Neural progenitor cell (in vitro differentiated cells): ENCODE measurements at regions not wholly inside any gene's neighbourhood (a gene's known extent, or its start where the extent isn't known, plus 50 kb on each side); places are given as distances from the start of the nearest gene placed in this dataset.

Experiments used
- DNase-seq: peaks from one replicate; pipeline ENCODE4 v3.0.0-alpha.2; 2016; ENCODE audit warnings: low spot score
- H2AFZ ChIP-seq: fragments of 200-600 bp; sonication (generic); replicated peaks from 2 replicates; pipeline ENCODE4 v1.6.1; 2016; ENCODE audit warnings: antibody characterized with exemption
- H3F3A ChIP-seq: fragments of 200-600 bp; sonication (generic); 2 replicates; pipeline ENCODE4 v1.6.1; 2016; ENCODE audit warnings: antibody characterized with exemption, low read depth
- H3K27ac ChIP-seq: fragments of 200-600 bp; sonication (generic); 2 replicates; pipeline ENCODE4 v1.5.1; 2016; ENCODE audit warnings: mild to moderate bottlenecking
- H3K27me3 ChIP-seq: fragments of 200-600 bp; sonication (generic); 2 replicates; pipeline ENCODE4 v1.6.1; 2016; ENCODE audit warnings: mild to moderate bottlenecking, moderate library complexity
- H3K36me3 ChIP-seq: fragments of 200-600 bp; sonication (generic); 2 replicates; pipeline ENCODE4 v1.5.1; 2016
- H3K4me1 ChIP-seq: fragments of 200-600 bp; sonication (generic); 2 replicates; pipeline ENCODE4 v1.6.1; 2016; ENCODE audit warnings: mixed run types
- H3K4me2 ChIP-seq: fragments of 200-600 bp; sonication (generic); 2 replicates; pipeline ENCODE4 v1.6.1; 2016
- H3K4me3 ChIP-seq: fragments of 200-600 bp; sonication (generic); 2 replicates; pipeline ENCODE4 v1.5.1; 2016
- H3K79me2 ChIP-seq: fragments of 200-600 bp; sonication (generic); 2 replicates; pipeline ENCODE4 v1.6.1; 2016; ENCODE audit warnings: low read depth
- H3K9ac ChIP-seq: fragments of 200-600 bp; sonication (generic); 2 replicates; pipeline ENCODE4 v1.6.1; 2016
- H3K9me3 ChIP-seq: fragments of 200-600 bp; sonication (generic); 2 replicates; pipeline ENCODE4 v1.5.1; 2016; ENCODE audit warnings: low read depth
- H4K20me1 ChIP-seq: fragments of 200-600 bp; sonication (generic); 2 replicates; pipeline ENCODE4 v1.6.1; 2016; ENCODE audit warnings: low read depth
- H3K27ac Mint-ChIP-seq: 3 replicates; pipeline ENCODE4 v1.8.0; 2021; ENCODE audit warnings: mixed read lengths
- H3K27me3 Mint-ChIP-seq: 2 replicates; pipeline ENCODE4 v1.8.0; 2022; ENCODE audit warnings: low read depth, mild to moderate bottlenecking, inconsistent platforms, moderate library complexity, mixed read lengths; ENCODE audit not compliant: insufficient read depth
- H3K36me3 Mint-ChIP-seq: 3 replicates; pipeline ENCODE4 v1.8.0; 2021; ENCODE audit warnings: mixed read lengths
- H3K4me1 Mint-ChIP-seq: 3 replicates; pipeline ENCODE4 v1.8.0; 2021; ENCODE audit warnings: mixed read lengths
- H3K4me3 Mint-ChIP-seq: 3 replicates; pipeline ENCODE4 v1.8.0; 2021; ENCODE audit warnings: mild to moderate bottlenecking, moderate library complexity, mixed read lengths
- H3K9me3 Mint-ChIP-seq: 3 replicates; pipeline ENCODE4 v1.8.0; 2020; ENCODE audit warnings: mixed read lengths
- CTCF ChIP-seq: fragments of 200-600 bp; sonication (generic); IDR thresholded peaks from 2 replicates; pipeline ENCODE4 v1.5.1; 2017; ENCODE audit warnings: antibody characterized with exemption, mild to moderate bottlenecking
- EZH2 ChIP-seq: fragments of 200-600 bp; sonication (generic); IDR thresholded peaks from 2 replicates; pipeline ENCODE4 v1.6.1; 2017; ENCODE audit warnings: antibody characterized with exemption, mild to moderate bottlenecking, moderate library complexity
- EZH2phosphoT487 ChIP-seq: fragments of 200-600 bp; sonication (generic); IDR thresholded peaks from 2 replicates; pipeline ENCODE4 v1.6.1; 2017; ENCODE audit warnings: antibody characterized with exemption

- TF ChIP-seq EZH2: no peak
- no peak for TF ChIP-seq EZH2phosphoT487
- no peak for TF ChIP-seq CTCF
- H3K4me3 Mint-ChIP-seq: no peak overlapping the region
- DNase-seq: no peak
- no peaks in the 10 kb centered on the region for H3F3A ChIP-seq
- H3K79me2 ChIP-seq: no peaks in the 10 kb centered on the region
- no peak overlapping the region for H2AFZ ChIP-seq
- H3K27me3 ChIP-seq: no peaks in the 10 kb centered on the region
- no peaks in the 10 kb centered on the region for H3K4me1 ChIP-seq
- H3K9me3 ChIP-seq: no peaks in the 10 kb centered on the region
- no peak overlapping the region for H3K4me2 ChIP-seq
- no peaks in the 10 kb centered on the region for H4K20me1 ChIP-seq
- no peak overlapping the region for H3K27ac ChIP-seq
- peaks cover 2% of the 10 kb centered on the region for H3K27me3 Mint-ChIP-seq
- H3K4me3 ChIP-seq: no peak overlapping the region
- H3K9me3 Mint-ChIP-seq: no peaks in the 10 kb centered on the region
- no peak overlapping the region for H3K27ac Mint-ChIP-seq
- no peaks in the 10 kb centered on the region for H3K36me3 Mint-ChIP-seq
- H3K4me1 Mint-ChIP-seq: no peaks in the 10 kb centered on the region
- no peak overlapping the region for H3K9ac ChIP-seq
- no peaks in the 10 kb centered on the region for H3K36me3 ChIP-seq
These were observed 112.0 kb upstream of the TJP1 start for GRCh38 chr15:29934251-29934650.

GRCh38 chr15:29933042-29933803 lies 111.0 kb upstream of the TJP1 start:
- H3K27me3 ChIP-seq: no peaks in the 10 kb centered on the region
- no peak overlapping the region for H3K27ac ChIP-seq
- no peak overlapping the region for H3K4me3 ChIP-seq
- Mint-ChIP-seq H3K4me1 (no peaks in the 10 kb centered on the region), H3K9me3 (no peaks in the 10 kb centered on the region), H3K36me3 (no peaks in the 10 kb centered on the region), H3K27ac (no peak overlapping the region), H3K27me3 (peaks cover 2% of the 10 kb centered on the region), H3K4me3 (no peak overlapping the region)
- H3K4me1 ChIP-seq: no peaks in the 10 kb centered on the region
- no peaks in the 10 kb centered on the region for H3K36me3 ChIP-seq
- no peak overlapping the region for H2AFZ ChIP-seq
- no peaks in the 10 kb centered on the region for H3F3A ChIP-seq
- H4K20me1 ChIP-seq: no peaks in the 10 kb centered on the region
- no peak for DNase-seq
- no peaks in the 10 kb centered on the region for H3K79me2 ChIP-seq
- no peak overlapping the region for H3K4me2 ChIP-seq
- no peaks in the 10 kb centered on the region for H3K9me3 ChIP-seq
- TF ChIP-seq CTCF: no peak
- no peak for TF ChIP-seq EZH2
- no peak for TF ChIP-seq EZH2phosphoT487
- H3K9ac ChIP-seq: no peak overlapping the region

GRCh38 chr15:29926083-29926388 lies 103.8 kb upstream of the TJP1 start:
- no peak overlapping the region for H3K27ac ChIP-seq
- H3K4me3 ChIP-seq: no peak overlapping the region
- Mint-ChIP-seq H3K4me1 (peaks cover 13% of the 10 kb centered on the region), H3K36me3 (no peaks in the 10 kb centered on the region), H3K27ac (no peak overlapping the region), H3K4me3 (peak overlapping the region; percentile 74), H3K27me3 (no peaks in the 10 kb centered on the region), H3K9me3 (no peaks in the 10 kb centered on the region)
- H3K27me3 ChIP-seq: no peaks in the 10 kb centered on the region
- no peak for TF ChIP-seq EZH2phosphoT487
- no peak for TF ChIP-seq CTCF
- TF ChIP-seq EZH2: no peak
- DNase-seq: no peak
- H3F3A ChIP-seq: peaks cover 8% of the 10 kb centered on the region
- H2AFZ ChIP-seq: no peak overlapping the region
- H3K79me2 ChIP-seq: no peaks in the 10 kb centered on the region
- no peaks in the 10 kb centered on the region for H3K9me3 ChIP-seq
- no peak overlapping the region for H3K9ac ChIP-seq
- no peak overlapping the region for H3K4me2 ChIP-seq
- H3K36me3 ChIP-seq: no peaks in the 10 kb centered on the region
- H3K4me1 ChIP-seq: peaks cover 9% of the 10 kb centered on the region
- no peaks in the 10 kb centered on the region for H4K20me1 ChIP-seq
